Prostate gland (tissue), 2 donors: ENCODE measurements at regions not wholly inside any gene's neighbourhood (a gene's known extent, or its start where the extent isn't known, plus 50 kb on each side); places are given as distances from the start of the nearest gene placed in this dataset.

Experiments
- DNase-seq: peaks from one replicate; pipeline ENCODE4 v3.0.0-alpha.2; 2019; ENCODE audit warnings: low spot score
- H3K27ac ChIP-seq, 2 donors: fragments of 200-600 bp; sonication (generic); 2 replicates each; pipeline ENCODE4 v1.5.1; 2017 to 2019
- H3K27me3 ChIP-seq: fragments of 200-600 bp; sonication (generic); replicated peaks from 2 replicates; pipeline ENCODE4 v1.5.1; 2019; ENCODE audit not compliant: insufficient read depth
- H3K36me3 ChIP-seq, 2 donors: fragments of 200-600 bp; sonication (generic); 1 replicate in 1 of 2; 2 replicates in 1 of 2; pipeline versions ENCODE4 v1.5.1 to v1.8.1; 2017 to 2019
- H3K4me1 ChIP-seq: fragments of 200-600 bp; sonication (generic); replicated peaks from 2 replicates; pipeline ENCODE4 v1.5.1; 2019
- H3K4me3 ChIP-seq, 2 donors: fragments of 200-600 bp; sonication (generic); 2 replicates each; pipeline ENCODE4 v1.5.1; 2017 to 2019
- H3K9me3 ChIP-seq: fragments of 200-600 bp; sonication (generic); 2 replicates; pipeline ENCODE4 v1.5.1; 2017
- CTCF ChIP-seq, 4 experiments: fragments of 200-600 bp in 2 of 4; fragments of 450-650 bp in 2 of 4; sonication (generic) in 2 of 4; IDR thresholded peaks; 1 replicate in 3 of 4; 2 replicates in 1 of 4; pipeline ENCODE4 v1.5.1; 2016 to 2019; ENCODE audit warnings: antibody characterized with exemption in 4 of 4, mild to moderate bottlenecking in 2 of 4, moderate library complexity in 2 of 4
- POLR2A ChIP-seq: fragments of 450-650 bp; IDR thresholded peaks from one replicate; pipeline ENCODE4 v1.6.1; 2016; ENCODE audit warnings: antibody characterized with exemption, mild to moderate bottlenecking
- POLR2AphosphoS5 ChIP-seq: sonication (generic); formaldehyde crosslinking; IDR thresholded peaks from one replicate; pipeline ENCODE4 v1.6.1; 2017; ENCODE audit warnings: antibody characterized with exemption
- WGBS: methylation state at CpG from one replicate; pipeline ENCODE4 v1.1.5; 2018; 5-methylcytosine and 5-hydroxymethylcytosine counted together
- intact Hi-C: fragments of 100-400 bp; cut with DNase I; formaldehyde crosslinking; loops from one replicate; pipeline ENCODE4 v1.14.2; 2022

GRCh38 chr1:67605209-67605780 is 79.7 kb upstream of the GADD45A start:
- WGBS, result 97% methylated on average over 7 of the region's 7 CpGs
- no peak overlapping the region for H3K27ac ChIP-seq
- H3K27me3 ChIP-seq, result no peaks in the 10 kb centered on the region
- no peaks in the 10 kb centered on the region for H3K9me3 ChIP-seq
- intact Hi-C loops, result no loop called here
- H3K4me1 ChIP-seq, result no peaks in the 10 kb centered on the region
- no peak for TF ChIP-seq POLR2A
- TF ChIP-seq CTCF (IDR thresholded peaks at IDR 0.05), result no peak
- TF ChIP-seq POLR2AphosphoS5, result no peak
- no peak overlapping the region for H3K4me3 ChIP-seq
- H3K36me3 ChIP-seq, result no peaks in the 10 kb centered on the region
- no peak for DNase-seq

- Histone ChIP-seq H3K4me1 (no peaks in the 10 kb centered on the region), H3K9me3 (no peaks in the 10 kb centered on the region), H3K27me3 (no peaks in the 10 kb centered on the region), H3K4me3 (no peak overlapping the region), H3K27ac (no peak overlapping the region), H3K36me3 (no peaks in the 10 kb centered on the region)
- intact Hi-C loops, result no loop called here
- 76% methylated on average over 4 of the region's 4 CpGs for WGBS
- no peak for DNase-seq
- TF ChIP-seq POLR2A (no peak), POLR2AphosphoS5 (no peak), CTCF (IDR thresholded peaks at IDR 0.05) (no peak)
These were observed 77.7 kb upstream of the GADD45A start for GRCh38 chr1:67607286-67607685.

GRCh38 chr1:67607699-67608098 is 77.3 kb upstream of the GADD45A start:
- 91% methylated on average over 6 of the region's 6 CpGs for WGBS

GRCh38 chr1:67608661-67609576 is 76.1 kb upstream of the GADD45A start:
- H3K36me3 ChIP-seq, result no peaks in the 10 kb centered on the region
- no peak overlapping the region for H3K27ac ChIP-seq
- H3K27me3 ChIP-seq, result no peaks in the 10 kb centered on the region
- H3K4me1 ChIP-seq, result no peaks in the 10 kb centered on the region
- H3K9me3 ChIP-seq, result no peaks in the 10 kb centered on the region
- intact Hi-C loops, result no loop called here
- WGBS, result 91% methylated on average over 11 of the region's 11 CpGs
- TF ChIP-seq POLR2AphosphoS5 (no peak), CTCF (IDR thresholded peaks at IDR 0.05) (no peak), POLR2A (no peak)
- no peak overlapping the region for H3K4me3 ChIP-seq
- no peak for DNase-seq

More at GRCh38 chr1:67607699-67608098, 77.3 kb upstream of the GADD45A start:
- no peak for DNase-seq
- Histone ChIP-seq H3K4me3 (no peak overlapping the region), H3K36me3 (no peaks in the 10 kb centered on the region), H3K4me1 (no peaks in the 10 kb centered on the region), H3K9me3 (no peaks in the 10 kb centered on the region), H3K27ac (no peak overlapping the region), H3K27me3 (no peaks in the 10 kb centered on the region)
- TF ChIP-seq CTCF (IDR thresholded peaks at IDR 0.05), result no peak
- intact Hi-C loops, result no loop called here
